ENCODE measurements at regions not wholly inside any gene's neighbourhood (a gene's known extent, or its start where the extent isn't known, plus 50 kb on each side); places are given as distances from the start of the nearest gene placed in this dataset.
A peak's percentile ranks its signal among the peaks of the same experiment; 100 is the strongest.

- dilution Hi-C loops (cut with MboI; ENCODE audit: extremely low pct_ligation_motif_present, low sequenced_read_pairs), result no loop called here
- no peaks in the 10 kb centered on the region for H3K36me3 ChIP-seq (ENCODE audit: control insufficient read depth in 2 of 2, extremely low read depth in 1 of 2, insufficient read depth in 2 of 2, low read length in 2 of 2)
- no peak overlapping the region for H2AFZ ChIP-seq (ENCODE audit: control insufficient read depth, low read length)
- H3K9ac ChIP-seq (ENCODE audit: control insufficient read depth, extremely low read depth, insufficient read depth, low read length), result no peak overlapping the region
- H3K4me3 ChIP-seq (ENCODE audit: control insufficient read depth in 2 of 3, extremely low read depth in 1 of 3, insufficient read depth in 2 of 3, low read depth in 1 of 3, low read length in 3 of 3), result no peak overlapping the region
- no peak overlapping the region for H3K4me2 ChIP-seq (ENCODE audit: control insufficient read depth, extremely low read depth, insufficient read depth, low read depth, low read length)
- FAIRE-seq (no peak), DNase-seq (ENCODE audit: low read depth, low spot score) (no peak)
- H3K27ac ChIP-seq (ENCODE audit: control insufficient read depth, insufficient read depth, low read length), result no peak overlapping the region
- H3K27me3 ChIP-seq (ENCODE audit: control insufficient read depth, extremely low read depth, insufficient read depth, low read length), result no peaks in the 10 kb centered on the region
- H3K9me1 ChIP-seq (ENCODE audit: control insufficient read depth, extremely low read depth, insufficient read depth, low read length), result no peaks in the 10 kb centered on the region
- no peaks in the 10 kb centered on the region for H3K79me2 ChIP-seq (ENCODE audit: control insufficient read depth, insufficient read depth, low read length)
- H4K20me1 ChIP-seq (ENCODE audit: control insufficient read depth, extremely low read depth, insufficient read depth, low read length), result no peaks in the 10 kb centered on the region
- H3K4me1 ChIP-seq (ENCODE audit: control insufficient read depth, extremely low read depth, insufficient read depth, low read length), result peaks cover under 1% of the 10 kb centered on the region
- no peaks in the 10 kb centered on the region for H3K9me3 ChIP-seq (ENCODE audit: control insufficient read depth, low read depth, low read length)
- TF ChIP-seq, protein P1, sequence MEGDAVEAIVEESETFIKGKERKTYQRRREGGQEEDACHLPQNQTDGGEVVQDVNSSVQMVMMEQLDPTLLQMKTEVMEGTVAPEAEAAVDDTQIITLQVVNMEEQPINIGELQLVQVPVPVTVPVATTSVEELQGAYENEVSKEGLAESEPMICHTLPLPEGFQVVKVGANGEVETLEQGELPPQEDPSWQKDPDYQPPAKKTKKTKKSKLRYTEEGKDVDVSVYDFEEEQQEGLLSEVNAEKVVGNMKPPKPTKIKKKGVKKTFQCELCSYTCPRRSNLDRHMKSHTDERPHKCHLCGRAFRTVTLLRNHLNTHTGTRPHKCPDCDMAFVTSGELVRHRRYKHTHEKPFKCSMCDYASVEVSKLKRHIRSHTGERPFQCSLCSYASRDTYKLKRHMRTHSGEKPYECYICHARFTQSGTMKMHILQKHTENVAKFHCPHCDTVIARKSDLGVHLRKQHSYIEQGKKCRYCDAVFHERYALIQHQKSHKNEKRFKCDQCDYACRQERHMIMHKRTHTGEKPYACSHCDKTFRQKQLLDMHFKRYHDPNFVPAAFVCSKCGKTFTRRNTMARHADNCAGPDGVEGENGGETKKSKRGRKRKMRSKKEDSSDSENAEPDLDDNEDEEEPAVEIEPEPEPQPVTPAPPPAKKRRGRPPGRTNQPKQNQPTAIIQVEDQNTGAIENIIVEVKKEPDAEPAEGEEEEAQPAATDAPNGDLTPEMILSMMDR (optimal IDR thresholded peaks at IDR 0.05 in 1 of 3, IDR thresholded peaks at IDR 0.05 in 1 of 3, conservative IDR thresholded peaks at IDR 0.05 in 1 of 3; ENCODE audit: extremely low read depth in 1 of 3, insufficient read depth in 2 of 3, low read length in 3 of 3), result no peak
- TF ChIP-seq EZH2 (IDR thresholded peaks at IDR 0.05; ENCODE audit: low read length), result no peak
These were observed 117.7 kb upstream of the SETBP1 start for GRCh38 chr18:44562986-44563385.

DNA sequence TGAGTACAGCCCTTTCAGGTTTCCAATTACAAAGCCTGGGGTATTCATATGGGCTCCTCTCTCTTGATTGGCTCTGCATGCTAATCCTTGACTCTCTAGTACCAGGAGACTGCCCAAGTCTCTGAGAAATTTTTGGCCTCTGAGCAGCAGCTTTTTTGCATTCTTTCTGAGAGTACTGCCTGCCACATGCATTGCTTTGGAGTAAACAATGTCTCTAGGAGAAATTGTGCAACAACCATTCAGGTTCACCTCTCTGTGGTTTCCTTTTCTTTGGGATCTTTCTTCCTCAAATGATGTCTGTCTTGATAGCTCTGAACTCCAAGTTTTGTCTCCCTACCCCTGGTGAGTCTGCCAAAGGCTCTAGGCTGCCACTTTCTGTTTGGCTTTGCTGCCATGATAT lies 115.8 kb upstream of the SETBP1 start:
- Histone ChIP-seq H3K4me1 (ENCODE audit: control insufficient read depth, extremely low read depth, insufficient read depth, low read length) (peaks cover 12% of the 10 kb centered on the region), H3K27ac (ENCODE audit: control insufficient read depth, insufficient read depth, low read length) (no peak overlapping the region), H3K36me3 (ENCODE audit: control insufficient read depth in 2 of 2, extremely low read depth in 1 of 2, insufficient read depth in 2 of 2, low read length in 2 of 2) (no peaks in the 10 kb centered on the region), H3K9me3 (ENCODE audit: control insufficient read depth, low read depth, low read length) (no peaks in the 10 kb centered on the region), H3K4me3 (ENCODE audit: control insufficient read depth in 2 of 3, extremely low read depth in 1 of 3, insufficient read depth in 2 of 3, low read depth in 1 of 3, low read length in 3 of 3) (no peak overlapping the region), H3K9me1 (ENCODE audit: control insufficient read depth, extremely low read depth, insufficient read depth, low read length) (no peaks in the 10 kb centered on the region), H3K9ac (ENCODE audit: control insufficient read depth, extremely low read depth, insufficient read depth, low read length) (no peak overlapping the region), H3K4me2 (ENCODE audit: control insufficient read depth, extremely low read depth, insufficient read depth, low read depth, low read length) (peak overlapping the region; percentile 4), H4K20me1 (ENCODE audit: control insufficient read depth, extremely low read depth, insufficient read depth, low read length) (no peaks in the 10 kb centered on the region), H3K79me2 (ENCODE audit: control insufficient read depth, insufficient read depth, low read length) (no peaks in the 10 kb centered on the region), H2AFZ (ENCODE audit: control insufficient read depth, low read length) (peak overlapping the region; percentile 8), H3K27me3 (ENCODE audit: control insufficient read depth, extremely low read depth, insufficient read depth, low read length) (no peaks in the 10 kb centered on the region)
- dilution Hi-C loops (cut with MboI; ENCODE audit: extremely low pct_ligation_motif_present, low sequenced_read_pairs), result no loop called here
- no peak for FAIRE-seq
- TF ChIP-seq, protein P1 (optimal IDR thresholded peaks at IDR 0.05 in 1 of 3, IDR thresholded peaks at IDR 0.05 in 1 of 3, conservative IDR thresholded peaks at IDR 0.05 in 1 of 3; ENCODE audit: extremely low read depth in 1 of 3, insufficient read depth in 2 of 3, low read length in 3 of 3), result no peak
- TF ChIP-seq EZH2 (IDR thresholded peaks at IDR 0.05; ENCODE audit: low read length), result no peak
- no peak for DNase-seq (ENCODE audit: low read depth, low spot score)

All from keratinocyte (primary cell).